Liver (tissue), 8 donors: ENCODE measurements at regions not wholly inside any gene's neighbourhood (a gene's known extent, or its start where the extent isn't known, plus 50 kb on each side); places are given as distances from the start of the nearest gene placed in this dataset.

ENCODE experiments used
- DNase-seq: peaks from one replicate; pipeline ENCODE4 v3.0.0-alpha.2; 2017; ENCODE audit warnings: low spot score
- H3K27ac ChIP-seq, 2 donors: one replicate each; pipeline ENCODE4 v1.7.0; 2013; ENCODE audit warnings: inconsistent platforms in 2 of 2, low read length in 2 of 2, control low read depth in 1 of 2, low read depth in 1 of 2, mild to moderate bottlenecking in 1 of 2
- H3K27me3 ChIP-seq, 4 donors: one replicate each; pipeline versions ENCODE4 v1.6.1 to v1.7.0; 2013; ENCODE audit warnings: low read length in 3 of 4, inconsistent platforms in 1 of 4, mild to moderate bottlenecking in 1 of 4, moderate library complexity in 1 of 4; ENCODE audit not compliant: control insufficient read depth in 4 of 4, insufficient read depth in 4 of 4
- H3K36me3 ChIP-seq, 4 donors: one replicate each; pipeline versions ENCODE4 v1.6.1 to v1.7.0; 2013; ENCODE audit warnings: low read length in 3 of 4, mild to moderate bottlenecking in 3 of 4, low read depth in 1 of 4, moderate library complexity in 1 of 4; ENCODE audit not compliant: control insufficient read depth in 4 of 4, insufficient read depth in 3 of 4
- H3K4me1 ChIP-seq, 4 donors: one replicate each; pipeline versions ENCODE4 v1.6.1 to v1.7.0; 2013; ENCODE audit warnings: low read length in 3 of 4, mild to moderate bottlenecking in 3 of 4, moderate library complexity in 1 of 4; ENCODE audit not compliant: control insufficient read depth in 4 of 4, insufficient read depth in 4 of 4
- H3K4me3 ChIP-seq, 3 donors: one replicate each; pipeline versions ENCODE4 v1.6.1 to v1.7.0; 2013; ENCODE audit warnings: low read length in 3 of 3, control low read depth in 1 of 3, low read depth in 1 of 3, mild to moderate bottlenecking in 1 of 3
- H3K9ac ChIP-seq, 2 donors: one replicate each; pipeline ENCODE4 v1.7.0; 2013; ENCODE audit warnings: low read length in 2 of 2, mild to moderate bottlenecking in 2 of 2, moderate library complexity in 2 of 2, control low read depth in 1 of 2, low read depth in 1 of 2
- H3K9me3 ChIP-seq, 4 donors: one replicate each; pipeline versions ENCODE4 v1.6.1 to v1.7.0; 2013; ENCODE audit warnings: low read length in 3 of 4; ENCODE audit not compliant: control insufficient read depth in 4 of 4
- ATF3 ChIP-seq: IDR thresholded peaks from 2 replicates; pipeline ENCODE4 v1.6.1; 2016; ENCODE audit warnings: antibody characterized with exemption
- EGR1 ChIP-seq, 2 donors: IDR thresholded peaks; 2 replicates each; pipeline ENCODE4 v1.6.1; 2016 to 2018; ENCODE audit warnings: antibody characterized with exemption in 2 of 2, low read depth in 2 of 2
- FOXA1 ChIP-seq: IDR thresholded peaks from 2 replicates; pipeline ENCODE4 v1.6.1; 2016; ENCODE audit warnings: antibody characterized with exemption
- GABPA ChIP-seq, 2 donors: IDR thresholded peaks in 1 of 2; conservative IDR thresholded peaks in 1 of 2; 2 replicates each; pipeline ENCODE4 v1.6.1; 2016; ENCODE audit warnings: antibody characterized with exemption in 2 of 2, mild to moderate bottlenecking in 1 of 2, moderate library complexity in 1 of 2
- HNF4A ChIP-seq, 2 donors: conservative IDR thresholded peaks; 2 replicates each; pipeline ENCODE4 v1.6.1; 2016; ENCODE audit warnings: antibody characterized with exemption in 2 of 2, mild to moderate bottlenecking in 2 of 2
- HNF4G ChIP-seq: IDR thresholded peaks from 2 replicates; pipeline ENCODE4 v1.6.1; 2016; ENCODE audit warnings: antibody characterized with exemption
- JUND ChIP-seq, 2 donors: IDR thresholded peaks; 2 replicates each; pipeline ENCODE4 v1.6.1; 2016; ENCODE audit warnings: antibody characterized with exemption in 2 of 2
- MAX ChIP-seq: IDR thresholded peaks from 2 replicates; pipeline ENCODE4 v1.6.1; 2016; ENCODE audit warnings: antibody characterized with exemption
- NR2F2 ChIP-seq: IDR thresholded peaks from 2 replicates; pipeline ENCODE4 v1.6.1; 2016; ENCODE audit warnings: antibody characterized with exemption
- RAD21 ChIP-seq, 2 donors: IDR thresholded peaks; 2 replicates each; pipeline ENCODE4 v1.6.1; 2016; ENCODE audit warnings: antibody characterized with exemption in 2 of 2, mild to moderate bottlenecking in 2 of 2
- REST ChIP-seq: IDR thresholded peaks from 2 replicates; pipeline ENCODE4 v1.6.1; 2016; ENCODE audit warnings: antibody characterized with exemption, mild to moderate bottlenecking
- RXRA ChIP-seq, 2 donors: IDR thresholded peaks; 2 replicates each; pipeline ENCODE4 v1.6.1; 2017 to 2018; ENCODE audit warnings: antibody characterized with exemption in 2 of 2, mild to moderate bottlenecking in 1 of 2
- SP1 ChIP-seq: IDR thresholded peaks from 2 replicates; pipeline ENCODE4 v1.6.1; 2018; ENCODE audit warnings: antibody characterized with exemption, mild to moderate bottlenecking
- TAF1 ChIP-seq: conservative IDR thresholded peaks from 2 replicates; pipeline ENCODE4 v1.6.1; 2016; ENCODE audit warnings: antibody characterized with exemption, mild to moderate bottlenecking
- YY1 ChIP-seq: IDR thresholded peaks from 2 replicates; pipeline ENCODE4 v1.6.1; 2016; ENCODE audit warnings: antibody characterized with exemption, mild to moderate bottlenecking
- ZBTB33 ChIP-seq: IDR thresholded peaks from 2 replicates; pipeline ENCODE4 v1.6.1; 2016; ENCODE audit warnings: antibody characterized with exemption
- WGBS: extraction: QIAGEN DNeasy Blood & Tissue Kit; methylation state at CpG from one replicate; pipeline ENCODE4 v1.1.7; 2013; 5-methylcytosine and 5-hydroxymethylcytosine counted together
- TF ChIP-seq, protein P1 (sequence below): fragments of 150-350 bp; IDR thresholded peaks from 2 replicates; pipeline ENCODE4 v1.5.1; 2017; ENCODE audit warnings: improper control_type of control experiment, low read depth, low read length; ENCODE audit not compliant: missing input control
- donor health status: healthy.
- donor health status: healthy.
- donor health status: healthy.
- donor health status: healthy.
- donor health status: healthy.

- H3K27me3 ChIP-seq = no peaks in the 10 kb centered on the region
- peaks cover 0 to 2% (median 0%) of the 10 kb centered on the region in 4 donors for H3K4me1 ChIP-seq
- no peak for DNase-seq
- H3K9me3 ChIP-seq = peaks cover 0 to 6% (median 2%) of the 10 kb centered on the region in 4 donors
- no peak for TF ChIP-seq FOXA1
- TF ChIP-seq HNF4G = no peak
- TF ChIP-seq REST = no peak
- no peak for TF ChIP-seq TAF1
- TF ChIP-seq ATF3 = no peak
- TF ChIP-seq SP1 = no peak
- H3K4me3 ChIP-seq = no peak overlapping the region
- no peak overlapping the region for H3K9ac ChIP-seq
- H3K36me3 ChIP-seq = peaks cover 0 to 7% (median 3%) of the 10 kb centered on the region in 4 donors
- 89% methylated on average over 1 of the region's 1 CpG for WGBS
- H3K27ac ChIP-seq = no peak overlapping the region
Measured at GRCh38 chr6:150773969-150774368, 91.5 kb upstream of the MTHFD1L start.

GRCh38 chr6:150775415-150776203 lies 89.9 kb upstream of the MTHFD1L start:
- DNase-seq = no peak
- peaks cover 0 to 2% (median 0%) of the 10 kb centered on the region in 4 donors for H3K4me1 ChIP-seq

GRCh38 chr6:150777736-150778135 lies 87.8 kb upstream of the MTHFD1L start:
- TF ChIP-seq MAX (no peak), SP1 (no peak), ZBTB33 (no peak), RXRA (IDR thresholded peaks at IDR 0.05) (no peak), EGR1 (IDR thresholded peaks at IDR 0.05; ENCODE audit: low read depth in 2 of 2) (no peak), HNF4A (conservative IDR thresholded peaks at IDR 0.05) (no peak), HNF4G (no peak), ATF3 (no peak), FOXA1 (no peak), YY1 (no peak), JUND (IDR thresholded peaks at IDR 0.05) (no peak)
- TF ChIP-seq, protein P1, sequence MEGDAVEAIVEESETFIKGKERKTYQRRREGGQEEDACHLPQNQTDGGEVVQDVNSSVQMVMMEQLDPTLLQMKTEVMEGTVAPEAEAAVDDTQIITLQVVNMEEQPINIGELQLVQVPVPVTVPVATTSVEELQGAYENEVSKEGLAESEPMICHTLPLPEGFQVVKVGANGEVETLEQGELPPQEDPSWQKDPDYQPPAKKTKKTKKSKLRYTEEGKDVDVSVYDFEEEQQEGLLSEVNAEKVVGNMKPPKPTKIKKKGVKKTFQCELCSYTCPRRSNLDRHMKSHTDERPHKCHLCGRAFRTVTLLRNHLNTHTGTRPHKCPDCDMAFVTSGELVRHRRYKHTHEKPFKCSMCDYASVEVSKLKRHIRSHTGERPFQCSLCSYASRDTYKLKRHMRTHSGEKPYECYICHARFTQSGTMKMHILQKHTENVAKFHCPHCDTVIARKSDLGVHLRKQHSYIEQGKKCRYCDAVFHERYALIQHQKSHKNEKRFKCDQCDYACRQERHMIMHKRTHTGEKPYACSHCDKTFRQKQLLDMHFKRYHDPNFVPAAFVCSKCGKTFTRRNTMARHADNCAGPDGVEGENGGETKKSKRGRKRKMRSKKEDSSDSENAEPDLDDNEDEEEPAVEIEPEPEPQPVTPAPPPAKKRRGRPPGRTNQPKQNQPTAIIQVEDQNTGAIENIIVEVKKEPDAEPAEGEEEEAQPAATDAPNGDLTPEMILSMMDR = no peak
- no peak overlapping the region for H3K4me3 ChIP-seq
- H3K9ac ChIP-seq = no peak overlapping the region
- H3K4me1 ChIP-seq = peaks cover 0 to 2% (median 0%) of the 10 kb centered on the region in 4 donors
- no peaks in the 10 kb centered on the region for H3K27me3 ChIP-seq
- H3K27ac ChIP-seq = no peak overlapping the region
- DNase-seq = no peak
- H3K9me3 ChIP-seq = peaks cover 0 to 6% (median 2%) of the 10 kb centered on the region in 4 donors
- peaks cover 0 to 4% (median under 1%) of the 10 kb centered on the region in 4 donors for H3K36me3 ChIP-seq
- 94% methylated on average over 9 of the region's 9 CpGs for WGBS

More at GRCh38 chr6:150775415-150776203, 89.9 kb upstream of the MTHFD1L start:
- 64% methylated on average over 9 of the region's 9 CpGs for WGBS
- TF ChIP-seq TAF1 (no peak), RXRA (IDR thresholded peaks at IDR 0.05) (peak in 1 of 2 donors; percentile 18), NR2F2 (peak; percentile 97), GABPA (IDR thresholded peaks at IDR 0.05 in 1 of 2, conservative IDR thresholded peaks at IDR 0.05 in 1 of 2) (peak; percentile 25 to 43), RAD21 (IDR thresholded peaks at IDR 0.05) (peak; percentile 19 to 25), EGR1 (IDR thresholded peaks at IDR 0.05; ENCODE audit: low read depth in 2 of 2) (no peak)
- Histone ChIP-seq H3K4me3 (no peak overlapping the region), H3K9me3 (peaks cover 0 to 6% (median 2%) of the 10 kb centered on the region in 4 donors), H3K36me3 (peaks cover 0 to 4% (median 3%) of the 10 kb centered on the region in 4 donors), H3K27me3 (no peaks in the 10 kb centered on the region), H3K27ac (no peak overlapping the region), H3K9ac (no peak overlapping the region)
